Kidney (tissue), 13 donors: ENCODE measurements at regions not wholly inside any gene's neighbourhood (a gene's known extent, or its start where the extent isn't known, plus 50 kb on each side); places are given as distances from the start of the nearest gene placed in this dataset.

Source experiments
- DNase-seq, 5 donors: peaks; one replicate each; pipeline ENCODE4 v3.0.0-alpha.2; 2013 to 2020
- FAIRE-seq: peaks from 2 replicates; lab custom pipeline; 2012; peaks lifted over from hg19 to GRCh38; lab: Jason Lieb, UNC
- H3K27ac ChIP-seq, 2 donors: one replicate each; pipeline ENCODE4 v1.7.0; 2013; ENCODE audit warnings: low read depth in 2 of 2, low read length in 2 of 2, inconsistent platforms in 1 of 2
- H3K27me3 ChIP-seq: one replicate; pipeline ENCODE4 v1.7.1; 2013; ENCODE audit warnings: low read length, inconsistent platforms; ENCODE audit not compliant: control insufficient read depth, insufficient read depth
- H3K36me3 ChIP-seq, 3 donors: one replicate each; pipeline versions ENCODE4 v1.7.0 to v1.7.1; 2013; ENCODE audit warnings: low read length in 3 of 3, control low read depth in 1 of 3, inconsistent platforms in 1 of 3; ENCODE audit not compliant: insufficient read depth in 3 of 3, control insufficient read depth in 2 of 3
- H3K4me1 ChIP-seq, 3 donors: one replicate each; pipeline versions ENCODE4 v1.7.0 to v1.7.1; 2013; ENCODE audit warnings: low read length in 3 of 3, inconsistent platforms in 1 of 3, low read depth in 1 of 3; ENCODE audit not compliant: control insufficient read depth in 2 of 3, insufficient read depth in 2 of 3
- H3K4me3 ChIP-seq, 3 donors: one replicate each; pipeline versions ENCODE4 v1.7.0 to v1.8.1; 2013; ENCODE audit warnings: low read length in 3 of 3, control low read depth in 1 of 3, inconsistent platforms in 1 of 3
- H3K9ac ChIP-seq, 3 donors: one replicate each; pipeline versions ENCODE4 v1.7.0 to v1.7.1; 2013; ENCODE audit warnings: low read length in 3 of 3, control low read depth in 1 of 3, inconsistent platforms in 1 of 3
- H3K9me3 ChIP-seq, 3 donors: one replicate each; pipeline versions ENCODE4 v1.7.0 to v1.7.1; 2013; ENCODE audit warnings: low read length in 3 of 3, control low read depth in 1 of 3, inconsistent platforms in 1 of 3; ENCODE audit not compliant: control insufficient read depth in 2 of 3, insufficient read depth in 1 of 3
- intact Hi-C: fragments of 100-400 bp; cut with DNase I; formaldehyde crosslinking; loops from one replicate; pipeline ENCODE4 v1.11.1; 2022
- TF ChIP-seq, protein P1 (sequence below): IDR thresholded peaks from 3 replicates; pipeline ENCODE4 v1.5.1; 2012; ENCODE audit warnings: mild to moderate bottlenecking, moderate library complexity, borderline replicate concordance; ENCODE audit not compliant: insufficient read depth; ENCODE audit errors: extremely low read depth
- donor health status: control.
- donor health status: control.
- donor health status: control.
- donor health status: control.
- donor health status: control.
- donor health status: DM: yes; HTN: yes; CAD: no.
- donor health status: Normal renal cell carcinoma (clear cell type).

GRCh38 chr20:20875716-20876115 lies 163.3 kb upstream of the RALGAPA2 start:
- no peaks in the 10 kb centered on the region for H3K36me3 ChIP-seq
- DNase-seq (no peak), FAIRE-seq (no peak)
- TF ChIP-seq, protein P1, sequence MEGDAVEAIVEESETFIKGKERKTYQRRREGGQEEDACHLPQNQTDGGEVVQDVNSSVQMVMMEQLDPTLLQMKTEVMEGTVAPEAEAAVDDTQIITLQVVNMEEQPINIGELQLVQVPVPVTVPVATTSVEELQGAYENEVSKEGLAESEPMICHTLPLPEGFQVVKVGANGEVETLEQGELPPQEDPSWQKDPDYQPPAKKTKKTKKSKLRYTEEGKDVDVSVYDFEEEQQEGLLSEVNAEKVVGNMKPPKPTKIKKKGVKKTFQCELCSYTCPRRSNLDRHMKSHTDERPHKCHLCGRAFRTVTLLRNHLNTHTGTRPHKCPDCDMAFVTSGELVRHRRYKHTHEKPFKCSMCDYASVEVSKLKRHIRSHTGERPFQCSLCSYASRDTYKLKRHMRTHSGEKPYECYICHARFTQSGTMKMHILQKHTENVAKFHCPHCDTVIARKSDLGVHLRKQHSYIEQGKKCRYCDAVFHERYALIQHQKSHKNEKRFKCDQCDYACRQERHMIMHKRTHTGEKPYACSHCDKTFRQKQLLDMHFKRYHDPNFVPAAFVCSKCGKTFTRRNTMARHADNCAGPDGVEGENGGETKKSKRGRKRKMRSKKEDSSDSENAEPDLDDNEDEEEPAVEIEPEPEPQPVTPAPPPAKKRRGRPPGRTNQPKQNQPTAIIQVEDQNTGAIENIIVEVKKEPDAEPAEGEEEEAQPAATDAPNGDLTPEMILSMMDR = no peak
- no peak overlapping the region for H3K27ac ChIP-seq
- no peaks in the 10 kb centered on the region for H3K9me3 ChIP-seq
- H3K4me1 ChIP-seq = no peaks in the 10 kb centered on the region
- no peak overlapping the region for H3K4me3 ChIP-seq
- intact Hi-C loops = loop anchor here (10.0 kb wide), 1 partner anchor 629 kb away; no protein-coding TSS in a partner anchor
- H3K27me3 ChIP-seq = no peaks in the 10 kb centered on the region
- H3K9ac ChIP-seq = no peak overlapping the region

- DNase-seq = no peak
- Histone ChIP-seq H3K4me1 (no peaks in the 10 kb centered on the region), H3K9ac (no peak overlapping the region), H3K27me3 (no peaks in the 10 kb centered on the region), H3K36me3 (no peaks in the 10 kb centered on the region), H3K27ac (no peak overlapping the region), H3K9me3 (no peaks in the 10 kb centered on the region), H3K4me3 (no peak overlapping the region)
- intact Hi-C loops = loop anchor here (10.0 kb wide), 1 partner anchor 632 kb away; no protein-coding TSS in a partner anchor
- TF ChIP-seq, protein P1 = no peak
- no peak for FAIRE-seq
Observed at GRCh38 chr20:20872428-20872827, 160.0 kb upstream of the RALGAPA2 start.

GRCh38 chr20:20869161-20869775 lies 156.8 kb upstream of the RALGAPA2 start:
- H3K9ac ChIP-seq = no peak overlapping the region
- H3K27me3 ChIP-seq = no peaks in the 10 kb centered on the region
- no peaks in the 10 kb centered on the region for H3K36me3 ChIP-seq
- H3K9me3 ChIP-seq = no peaks in the 10 kb centered on the region
- no peak overlapping the region for H3K4me3 ChIP-seq
- intact Hi-C loops = no loop called here
- no peak for DNase-seq
- no peak overlapping the region for H3K27ac ChIP-seq
- H3K4me1 ChIP-seq = no peaks in the 10 kb centered on the region
- no peak for FAIRE-seq
- TF ChIP-seq, protein P1 = no peak
